NCI-H82 (cell line): ENCODE measurements at regions not wholly inside any gene's neighbourhood (a gene's known extent, or its start where the extent isn't known, plus 50 kb on each side); places are given as distances from the start of the nearest gene placed in this dataset.

Experiments
- DNase-seq: peaks from one replicate; lab custom pipeline; 2025; lab: John Stamatoyannopoulos, UW

GRCh38 chr1:96292141-96292540, 429.4 kb upstream of the PTBP2 start:
- DNase-seq, result no peak

- DNase-seq, result no peak
Measured at GRCh38 chr1:96296991-96297390, 424.6 kb upstream of the PTBP2 start.

- no peak for DNase-seq
Measured at GRCh38 chr1:96306809-96307560, 414.6 kb upstream of the PTBP2 start.

DNA sequence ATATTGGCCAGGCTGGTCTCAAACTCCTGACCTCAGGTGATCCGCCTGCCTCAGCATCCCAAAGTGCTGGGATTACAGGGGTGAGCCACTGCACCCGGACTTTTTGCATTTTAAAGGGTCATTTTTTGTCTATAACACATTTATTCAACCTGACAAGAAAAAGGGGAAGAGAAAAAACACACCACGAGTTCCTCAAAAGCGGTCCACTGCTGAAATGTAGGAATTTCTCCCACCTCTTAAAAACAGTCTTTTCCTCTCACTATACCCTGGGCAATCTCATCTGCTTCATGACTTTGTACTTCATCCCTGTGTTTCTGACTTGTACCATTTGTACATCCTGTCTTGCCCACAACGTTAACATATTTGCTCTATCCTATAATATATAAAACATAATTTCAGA, 413.3 kb upstream of the PTBP2 start:
- no peak for DNase-seq

DNA sequence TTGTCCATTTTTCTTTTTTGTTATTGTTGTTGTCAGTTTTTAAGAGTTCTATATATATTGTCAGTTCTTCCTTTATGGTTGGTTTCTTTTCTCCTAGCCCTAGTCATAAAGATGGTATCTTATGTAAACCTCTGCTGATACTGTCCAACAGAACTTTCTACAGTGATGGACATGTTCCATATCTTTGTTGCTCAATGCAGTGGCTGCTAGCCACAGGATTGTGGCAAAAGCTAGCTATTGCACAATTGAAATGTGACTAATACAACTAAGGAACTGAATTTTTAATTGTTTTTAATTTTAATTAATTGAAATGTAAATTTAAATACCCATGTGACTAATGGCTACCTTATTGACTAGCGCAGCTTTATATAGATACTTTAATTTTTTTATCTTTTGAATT, 411.8 kb upstream of the PTBP2 start:
- no peak for DNase-seq

GRCh38 chr1:96313216-96313615, 408.4 kb upstream of the PTBP2 start:
- DNase-seq, result no peak

- DNase-seq, result no peak
Measured at GRCh38 chr1:96329121-96329520, 392.5 kb upstream of the PTBP2 start.

GRCh38 chr1:96331596-96331995, 390.0 kb upstream of the PTBP2 start:
- no peak for DNase-seq

- no peak for DNase-seq
Measured at GRCh38 chr1:96333522-96334235, 387.9 kb upstream of the PTBP2 start.

DNA sequence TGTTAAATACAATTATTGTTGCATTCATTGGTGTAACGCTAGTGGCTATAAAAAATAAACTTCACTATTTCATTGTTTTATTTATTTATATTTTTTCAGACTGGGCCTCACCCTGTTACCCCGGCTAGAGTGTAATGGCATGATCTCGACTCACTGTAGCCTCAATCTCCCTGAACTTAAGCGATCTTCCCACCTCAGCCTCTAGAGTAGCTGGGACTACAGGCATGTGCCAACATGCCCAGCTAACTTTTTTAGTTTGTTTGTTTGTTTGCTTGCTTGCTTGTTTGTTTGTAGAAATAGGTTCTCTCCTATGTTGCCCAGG, 387.4 kb upstream of the PTBP2 start:
- DNase-seq, result no peak

DNA sequence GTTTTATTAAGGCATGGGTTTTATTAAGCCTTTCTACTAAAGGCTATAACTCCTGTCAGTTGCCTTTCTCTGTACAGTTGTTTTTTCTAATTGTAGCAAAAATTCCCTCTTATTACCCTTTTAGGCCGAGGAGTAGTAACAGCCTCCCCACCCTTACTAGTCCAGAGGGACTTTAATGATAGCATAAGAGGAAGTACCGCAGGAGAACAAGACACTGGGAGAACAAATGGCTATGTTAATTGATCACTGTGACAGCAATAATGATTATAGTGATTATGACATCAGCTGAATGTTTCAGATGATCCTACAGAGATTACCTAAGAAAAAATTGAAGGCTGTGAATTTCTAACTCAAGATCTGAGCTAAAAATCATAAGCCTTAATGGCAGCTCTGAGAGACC, 383.0 kb upstream of the PTBP2 start:
- DNase-seq, result no peak

GRCh38 chr1:96340686-96341085, 380.9 kb upstream of the PTBP2 start:
- no peak for DNase-seq

DNA sequence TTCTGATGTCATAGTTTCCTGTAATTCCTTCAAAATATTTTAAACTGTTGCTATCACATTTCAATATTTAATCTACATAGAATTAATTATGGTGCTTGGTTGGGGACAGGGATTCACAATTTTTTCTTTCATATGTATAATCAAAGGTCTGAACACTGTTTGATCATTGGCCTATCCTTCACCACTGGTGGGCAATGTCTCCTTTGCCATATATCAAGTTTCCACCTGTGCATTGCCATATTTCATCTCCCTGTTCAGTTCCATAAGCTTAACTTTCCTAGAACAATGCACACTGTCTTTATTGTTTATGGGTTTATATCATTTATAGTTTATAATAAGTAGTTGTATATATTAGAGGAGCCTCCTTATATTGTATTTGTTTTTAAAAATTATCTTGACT, 374.9 kb upstream of the PTBP2 start:
- no peak for DNase-seq

- DNase-seq, result peak; percentile 27
Measured at GRCh38 chr1:96349896-96350295, 371.7 kb upstream of the PTBP2 start.

GRCh38 chr1:96352733-96353132, 368.9 kb upstream of the PTBP2 start:
- DNase-seq, result no peak

DNA sequence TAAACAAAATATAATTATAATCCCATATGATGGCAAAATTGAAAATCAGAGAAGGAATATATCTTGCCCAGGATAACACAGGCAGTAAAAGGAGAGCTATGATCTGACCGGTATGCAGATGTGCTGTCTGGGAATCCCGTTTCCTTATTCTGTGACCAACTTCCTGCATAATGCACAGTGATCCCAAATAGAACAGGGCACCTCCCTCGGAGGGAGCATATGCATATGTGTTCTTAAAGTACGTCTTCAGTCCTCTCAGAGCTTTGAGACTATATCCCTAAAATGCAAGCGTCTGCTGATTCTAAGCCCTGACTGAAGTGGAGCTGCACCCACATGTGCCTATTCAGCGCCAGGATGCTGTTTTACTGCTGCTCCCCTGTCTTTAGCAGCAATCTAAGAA, 366.1 kb upstream of the PTBP2 start:
- no peak for DNase-seq

GRCh38 chr1:96355961-96356360, 365.6 kb upstream of the PTBP2 start:
- no peak for DNase-seq

- no peak for DNase-seq
Measured at GRCh38 chr1:96357141-96357765, 364.3 kb upstream of the PTBP2 start.

DNA sequence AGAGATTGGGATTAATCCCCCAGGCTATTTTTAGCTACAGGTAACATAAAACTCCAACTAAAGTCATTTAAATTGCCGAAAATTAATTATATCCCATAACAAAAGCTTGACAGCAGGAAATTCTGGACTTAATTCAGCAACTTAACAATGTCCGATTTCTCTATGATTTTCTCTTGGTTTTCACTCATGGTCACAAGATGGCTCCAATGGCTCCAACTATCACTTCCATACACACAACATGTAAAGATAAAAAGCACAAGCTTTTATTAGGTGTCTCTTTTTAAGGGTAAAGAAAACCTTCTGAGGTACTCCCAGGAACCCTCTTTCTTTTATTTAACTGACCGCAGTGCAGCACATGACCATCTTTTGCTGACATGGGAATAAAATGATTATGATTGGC, 363.5 kb upstream of the PTBP2 start:
- no peak for DNase-seq

- DNase-seq, result no peak
Measured at GRCh38 chr1:96360036-96360795, 361.4 kb upstream of the PTBP2 start.

DNA sequence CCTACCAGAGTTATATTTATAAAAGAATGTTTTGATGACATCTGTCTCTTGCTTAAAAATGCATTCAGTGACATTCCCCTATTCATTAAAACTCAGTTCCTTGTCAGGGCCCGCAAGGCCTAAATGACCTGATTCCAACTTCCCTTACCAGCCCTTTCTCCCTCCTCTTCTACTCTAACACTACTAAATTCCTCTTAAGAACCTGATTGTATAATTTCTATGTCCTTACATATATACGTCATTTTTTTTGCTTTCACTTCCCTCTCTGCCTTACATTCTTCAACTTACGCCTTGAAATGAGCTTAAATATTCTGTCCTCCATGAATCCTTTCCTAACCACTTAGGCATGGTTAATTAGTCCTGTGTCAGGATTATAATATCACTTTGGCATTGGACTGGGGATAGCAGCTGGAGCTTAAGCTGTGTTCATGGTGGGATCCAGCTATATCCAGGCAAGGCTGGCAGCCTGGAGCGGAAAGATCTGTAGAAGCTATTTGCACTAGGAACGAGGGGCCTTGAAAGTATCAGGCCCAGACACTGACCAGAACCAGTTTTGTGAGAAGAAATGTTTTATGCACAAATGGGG, 360.2 kb upstream of the PTBP2 start:
- DNase-seq, result peak; percentile 96

GRCh38 chr1:96361961-96362360, 359.6 kb upstream of the PTBP2 start:
- peak; percentile 14 for DNase-seq
